HG03108 (cell line): ENCODE measurements at regions not wholly inside any gene's neighbourhood (a gene's known extent, or its start where the extent isn't known, plus 50 kb on each side); places are given as distances from the start of the nearest gene placed in this dataset.
"Not testable (repeated sequence)": the region's sequence is repeated elsewhere in the genome, so short reads cannot be mapped to it uniquely, and the experiment has no call there.

ENCODE experiments used
- ATAC-seq: cut with Tn5 transposase; IDR thresholded peaks from one replicate; pipeline ENCODE4 v1.9.1; 2021; ENCODE audit warnings: moderate library complexity; ENCODE audit not compliant: unreplicated experiment

DNA sequence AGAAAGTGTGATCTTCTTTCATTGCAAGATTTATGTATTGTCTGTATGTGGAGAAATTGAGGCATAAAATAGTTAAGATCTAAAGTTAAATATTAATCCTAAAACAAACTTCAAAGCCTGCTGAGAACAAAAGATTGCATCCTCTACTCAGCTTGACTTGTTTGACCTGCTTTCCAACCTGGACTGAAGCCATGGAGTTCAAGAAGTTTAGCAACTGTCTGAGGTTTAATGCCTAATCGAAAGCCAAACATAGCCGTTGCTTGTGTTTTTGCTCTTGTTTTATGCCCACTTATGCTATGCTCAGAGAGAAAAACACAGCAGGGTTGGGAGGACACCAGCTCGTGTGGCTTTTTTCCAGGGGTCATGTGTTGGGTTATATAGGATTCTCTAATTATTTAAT lies 135.6 kb downstream of the NUFIP1 start:
- ATAC-seq, result no peak

DNA sequence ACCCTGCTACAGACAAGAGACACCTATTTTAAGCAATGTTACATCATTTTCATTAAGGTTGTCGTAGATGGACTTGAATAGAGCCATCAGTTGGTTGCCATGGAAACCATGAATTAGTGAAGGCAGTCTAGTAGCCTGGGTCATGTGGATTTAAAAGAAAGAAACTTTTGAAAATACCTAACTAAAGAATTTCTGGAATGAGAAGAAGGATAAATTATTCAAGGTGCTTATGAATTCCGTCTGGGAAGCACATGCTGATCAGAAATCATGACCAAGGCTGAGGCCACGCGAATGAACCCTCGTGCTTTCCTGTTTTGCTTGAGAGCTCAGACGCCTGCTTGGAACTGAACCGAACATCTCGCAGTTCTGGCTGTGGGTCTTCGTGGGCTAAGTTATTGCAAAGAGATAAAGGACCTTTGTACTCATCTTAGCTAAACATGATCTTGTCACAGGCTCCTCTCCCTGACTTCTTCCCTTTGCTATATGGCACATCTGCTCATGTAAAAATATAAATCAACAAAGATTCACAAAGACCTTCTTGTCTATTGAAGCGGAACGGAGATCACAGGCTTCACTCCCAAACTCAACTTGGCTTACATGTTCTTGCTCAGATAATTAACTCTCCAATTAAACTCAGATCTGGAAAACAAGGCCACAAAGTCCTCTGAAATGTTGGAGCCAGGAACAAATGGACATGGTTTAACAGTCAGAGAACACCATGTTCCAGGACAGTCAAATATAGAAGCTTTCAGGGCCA lies 140.2 kb downstream of the NUFIP1 start:
- no peak for ATAC-seq

DNA sequence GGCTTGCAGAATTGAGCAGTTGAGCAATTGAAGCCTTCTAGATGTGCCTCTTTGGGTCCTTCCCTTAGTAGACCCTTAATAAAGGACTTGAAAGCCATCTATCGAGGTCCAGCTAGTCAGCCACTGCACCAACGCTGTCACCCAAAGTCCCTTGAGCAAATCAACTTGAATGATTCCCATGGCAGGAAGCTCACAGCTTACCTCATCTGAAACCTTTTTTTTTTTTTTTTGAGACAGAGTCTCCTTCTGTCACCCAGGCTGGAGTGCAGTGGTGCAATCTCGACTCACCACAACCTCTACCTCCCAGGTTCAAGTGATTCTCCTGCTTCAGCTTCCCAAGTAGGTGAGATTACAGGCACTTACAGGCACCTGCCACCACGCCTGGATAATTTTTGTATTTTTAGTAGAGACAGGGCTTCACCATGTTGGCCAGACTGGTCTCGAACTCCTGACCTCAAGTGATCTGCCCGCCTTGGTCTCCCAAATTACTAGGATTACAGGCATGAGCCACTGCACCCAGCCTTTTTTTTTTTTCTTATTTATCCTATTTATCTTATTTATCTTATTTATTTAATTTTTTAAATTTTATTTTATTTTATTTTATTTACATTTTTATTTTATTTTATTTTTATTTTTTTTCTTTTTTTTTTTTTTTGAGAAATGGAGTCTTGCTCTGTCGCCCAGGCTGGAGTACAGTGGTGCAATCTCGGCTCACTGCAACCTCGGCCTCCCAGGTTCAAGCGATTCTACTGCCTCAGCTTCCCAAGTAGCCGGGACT lies 143.8 kb downstream of the NUFIP1 start:
- ATAC-seq, result not testable (repeated sequence)

DNA sequence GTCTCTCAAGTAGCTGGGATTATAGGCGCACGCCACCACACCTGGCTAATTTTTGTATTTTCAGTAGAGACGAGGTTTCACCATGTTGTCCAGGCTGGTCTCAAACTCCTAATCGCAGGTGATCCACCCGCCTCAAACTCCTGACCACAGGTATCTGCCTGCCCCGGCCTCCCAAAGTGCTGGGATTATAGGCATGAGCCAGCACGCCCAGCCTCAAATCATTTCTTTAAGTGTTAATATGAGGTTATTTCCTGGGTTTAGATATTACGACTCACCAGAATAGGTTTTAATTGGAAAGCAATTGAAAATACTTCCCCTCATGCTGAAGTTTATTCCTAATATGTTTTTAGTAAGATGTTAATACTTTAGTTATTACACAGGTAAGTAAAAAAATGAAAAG lies 144.5 kb downstream of the NUFIP1 start:
- ATAC-seq, result no peak

DNA sequence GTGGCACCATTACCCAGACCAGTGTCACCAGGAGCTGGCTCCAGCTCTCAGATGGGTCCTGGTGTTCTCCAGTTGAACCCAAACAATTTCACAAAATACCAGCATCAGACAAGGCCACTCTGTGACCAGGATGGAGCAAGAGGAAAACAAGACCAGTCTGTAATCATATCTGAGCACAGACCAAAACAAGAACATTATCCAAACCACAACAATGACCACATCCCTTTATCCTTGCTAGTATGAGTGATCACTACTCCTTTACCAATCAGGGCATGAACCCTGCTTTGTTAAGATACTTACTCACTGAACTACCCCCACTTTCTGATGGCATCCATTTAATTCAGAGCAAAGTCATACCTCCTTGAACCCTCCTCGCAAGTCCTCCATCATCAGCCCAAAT lies 145.9 kb downstream of the NUFIP1 start:
- no peak for ATAC-seq

DNA sequence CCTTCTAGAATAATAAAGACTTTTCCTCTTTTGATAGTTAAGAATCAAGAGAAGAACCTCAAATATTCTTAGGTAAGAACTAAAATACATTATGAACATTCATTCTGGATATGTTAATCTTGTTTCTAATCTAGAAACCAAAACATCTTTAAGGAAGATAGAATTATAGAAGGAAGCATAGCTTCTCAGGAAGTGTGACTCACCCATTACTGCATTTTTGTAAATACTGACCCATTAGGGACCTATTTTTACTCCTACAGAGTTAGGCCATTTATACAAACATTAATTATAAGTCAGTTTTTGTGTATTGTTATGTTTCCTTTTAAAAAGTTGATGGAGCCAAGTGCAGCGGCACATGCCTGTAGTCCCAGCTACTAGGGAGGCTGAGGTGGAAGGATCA lies 147.1 kb downstream of the NUFIP1 start:
- ATAC-seq, result no peak

DNA sequence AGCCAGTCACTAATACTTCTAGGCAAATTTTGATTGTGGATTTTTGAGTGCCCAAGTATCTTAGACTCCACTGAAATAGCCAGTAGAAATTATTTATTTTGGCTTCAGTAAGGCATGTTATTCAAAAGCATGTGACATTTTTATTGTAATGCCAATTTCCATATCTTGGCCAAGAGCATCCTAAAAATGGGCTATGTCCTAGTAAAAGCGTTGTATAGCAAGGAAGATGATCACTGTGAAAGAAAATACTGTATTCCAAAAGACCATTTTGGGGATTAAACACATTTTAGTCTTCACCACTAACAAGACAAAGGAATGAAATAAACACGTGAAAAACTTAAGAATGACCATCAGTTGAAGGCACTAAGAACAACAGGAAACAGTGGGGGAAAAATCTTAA lies 149.1 kb downstream of the NUFIP1 start:
- no peak for ATAC-seq

DNA sequence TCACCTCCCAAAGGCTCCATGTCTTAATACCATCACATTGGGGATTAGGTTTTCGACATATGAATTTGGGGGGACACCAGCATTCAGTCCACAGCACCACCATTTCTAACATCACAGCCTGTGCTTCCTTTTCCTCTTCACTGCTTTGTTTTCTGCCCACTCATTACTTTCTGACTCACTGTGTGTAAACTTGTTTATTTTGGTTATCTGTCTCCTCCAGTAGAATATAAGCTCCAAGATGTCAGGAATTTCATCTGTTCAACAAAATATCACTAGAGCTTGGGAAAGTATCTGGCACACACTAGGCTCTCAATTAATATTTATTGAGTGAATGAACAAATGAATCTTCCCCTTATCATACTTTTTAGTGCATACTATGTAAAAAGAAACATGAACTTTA lies 152.0 kb downstream of the NUFIP1 start:
- no peak for ATAC-seq

DNA sequence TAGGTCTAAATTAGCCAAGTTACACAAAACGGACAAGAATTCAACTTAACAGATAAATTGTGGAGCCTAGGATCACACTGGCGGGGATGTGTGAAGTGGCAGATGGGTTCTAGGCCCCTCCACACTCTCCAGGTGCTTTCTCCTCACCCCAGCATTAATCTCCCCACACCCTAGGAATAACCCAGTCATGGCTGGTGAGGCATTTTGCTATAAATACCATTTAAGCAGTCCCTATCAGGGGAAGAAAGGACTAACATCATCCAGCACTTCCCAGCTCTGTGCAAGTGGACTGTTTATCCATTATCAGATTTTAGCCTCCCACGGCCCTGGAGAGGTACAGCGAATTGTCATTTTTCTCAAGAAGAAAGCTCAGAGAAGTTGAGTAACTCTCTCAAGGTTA lies 154.9 kb downstream of the NUFIP1 start:
- no peak for ATAC-seq

DNA sequence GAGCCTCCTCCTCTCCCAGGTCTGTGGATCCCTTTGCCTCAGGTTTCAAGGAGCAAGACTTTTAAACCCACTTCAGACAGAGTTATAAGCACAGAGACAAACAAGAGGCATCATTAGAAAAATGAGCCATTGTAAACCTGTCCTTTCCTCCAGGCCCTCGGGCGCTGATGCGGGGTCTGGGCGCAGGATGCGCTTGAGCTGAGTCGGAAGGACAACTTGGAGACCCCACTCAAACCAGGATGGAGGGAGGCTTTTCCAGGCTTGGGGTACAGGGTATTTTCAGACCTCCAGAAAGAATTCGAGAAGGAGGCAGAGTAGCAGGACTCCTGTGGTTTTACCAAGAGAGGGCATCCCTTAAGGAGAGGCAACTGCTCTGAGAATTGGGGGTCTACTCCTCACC lies 155.6 kb downstream of the NUFIP1 start:
- ATAC-seq, result no peak

DNA sequence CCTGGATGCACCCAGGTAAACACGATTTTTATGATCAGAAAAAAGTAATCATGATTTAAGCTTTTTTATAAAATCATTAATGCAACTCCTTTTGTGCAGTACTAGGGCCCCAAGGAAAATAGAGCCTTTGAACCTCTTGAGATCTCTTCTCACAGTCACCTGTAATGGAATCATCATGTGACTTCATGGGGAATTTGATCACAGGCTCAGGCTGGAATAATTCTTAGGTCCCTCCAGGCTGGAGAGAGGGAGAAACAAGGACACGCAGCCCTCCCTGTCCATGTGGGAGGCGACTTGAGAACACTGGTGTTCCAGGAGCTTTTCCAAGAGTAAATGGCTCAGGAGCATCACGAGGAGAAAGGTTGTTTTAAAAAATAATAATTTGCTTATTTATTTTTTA lies 156.1 kb downstream of the NUFIP1 start:
- ATAC-seq, result no peak

DNA sequence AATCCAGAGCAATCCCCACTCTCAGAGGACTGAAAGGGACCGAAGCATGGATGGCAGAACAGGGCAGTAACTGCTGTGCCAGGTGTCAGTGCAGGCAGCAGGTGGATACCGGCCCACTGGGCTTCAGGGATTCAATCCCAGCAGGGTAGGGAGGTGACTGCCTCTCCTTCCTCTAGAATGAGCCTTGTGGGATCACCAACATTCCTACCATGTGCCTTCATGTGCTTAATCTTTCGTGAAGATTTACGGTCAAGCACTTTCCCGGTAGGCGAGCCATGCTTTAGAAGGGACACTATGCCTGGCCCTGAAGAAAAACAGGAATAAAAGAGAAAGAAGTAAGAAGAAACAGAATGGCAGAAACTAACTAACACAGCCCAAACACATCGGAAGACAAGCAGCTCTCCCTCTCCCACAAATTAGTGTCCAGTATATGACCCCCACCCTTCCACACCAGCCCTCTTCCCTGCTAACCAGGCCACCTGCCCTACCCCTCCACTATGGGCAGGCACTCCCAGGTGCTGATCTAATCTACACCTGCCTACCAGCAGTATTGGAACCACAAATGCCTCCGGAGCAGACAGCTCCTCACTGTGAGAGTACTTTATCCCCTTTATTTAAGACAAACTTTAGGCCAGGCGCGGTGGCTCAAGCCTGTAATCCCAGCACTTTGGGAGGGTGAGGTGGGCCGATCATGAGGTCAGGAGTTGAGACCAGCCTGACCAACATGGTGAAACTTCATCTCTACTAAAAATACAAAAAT lies 162.5 kb downstream of the NUFIP1 start:
- no peak for ATAC-seq

DNA sequence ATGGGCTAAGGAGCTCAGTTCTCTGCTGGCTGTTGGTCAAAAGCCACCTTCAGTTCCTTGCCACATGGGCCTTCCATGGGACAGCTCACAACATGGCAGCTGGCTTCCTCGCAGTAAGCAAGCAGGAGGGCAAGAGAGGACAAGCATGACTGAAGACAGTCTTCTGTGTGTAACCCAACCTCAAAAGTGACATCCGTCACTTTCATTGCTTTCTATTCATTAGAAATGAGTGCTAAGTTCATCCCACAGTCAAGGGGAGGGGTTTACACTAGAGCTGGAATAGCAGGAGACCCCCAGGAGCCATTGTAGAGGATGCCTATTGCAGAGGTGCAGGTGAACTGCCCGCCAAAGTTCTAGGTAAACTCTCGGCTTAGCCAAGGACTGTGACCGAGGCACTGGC lies 163.3 kb downstream of the NUFIP1 start:
- no peak for ATAC-seq

DNA sequence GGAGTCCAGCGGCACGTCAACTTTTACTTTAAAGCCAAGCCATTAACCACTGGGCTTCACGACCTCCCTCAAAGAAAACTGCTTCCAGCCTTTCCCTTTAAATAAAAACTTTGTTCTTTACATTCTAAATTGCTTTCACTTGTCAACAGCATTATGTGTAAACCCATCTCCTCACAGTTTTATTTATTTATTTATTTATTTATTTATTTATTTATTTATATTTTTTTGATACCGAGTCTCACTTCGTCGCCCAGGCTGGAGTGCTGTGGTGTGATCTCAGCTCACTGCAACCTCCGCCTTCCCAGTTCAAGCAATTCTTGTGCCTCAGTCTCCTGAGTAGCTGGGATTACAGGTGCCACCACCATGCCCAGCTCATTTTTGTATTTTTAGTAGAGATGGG lies 165.7 kb downstream of the NUFIP1 start:
- ATAC-seq, result not testable (repeated sequence)

DNA sequence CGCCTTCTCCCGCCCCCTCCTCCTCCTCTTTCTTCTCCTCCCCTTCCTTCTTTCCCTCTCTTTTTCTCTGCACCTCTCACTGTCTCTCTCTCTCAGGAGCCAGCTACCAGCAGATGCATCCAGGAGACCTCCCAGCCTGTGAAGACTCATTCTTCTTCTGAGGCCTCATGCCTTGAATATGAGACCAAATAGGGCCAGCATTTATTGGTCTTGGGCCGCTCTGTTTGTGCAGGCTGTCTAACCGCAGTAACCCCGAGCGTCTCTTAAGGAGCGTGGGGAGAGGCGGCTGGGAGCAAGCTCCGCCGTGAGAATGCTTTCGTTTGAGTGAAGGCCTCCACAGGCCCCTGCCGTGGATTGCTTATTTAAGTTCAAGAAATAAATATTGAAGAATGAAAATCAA lies 167.0 kb downstream of the NUFIP1 start:
- ATAC-seq, result no peak

DNA sequence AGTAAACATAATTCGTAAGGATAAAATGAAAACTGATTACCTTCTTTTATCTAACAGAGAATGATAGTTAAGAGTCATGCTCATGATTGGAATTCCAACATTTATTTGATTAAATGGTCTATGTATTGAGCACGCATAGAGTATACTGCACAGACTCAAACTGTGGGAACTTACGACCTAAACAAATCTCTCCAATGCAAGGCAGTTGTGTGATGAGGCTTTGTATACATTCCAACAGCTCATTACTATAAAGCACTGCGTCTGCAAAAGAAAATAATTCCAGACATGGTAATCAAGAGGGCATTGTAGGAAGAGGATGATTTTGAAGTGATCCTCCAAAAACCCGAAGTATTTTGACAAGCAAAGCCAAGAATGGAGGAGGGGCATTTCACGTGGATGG lies 169.5 kb downstream of the NUFIP1 start:
- no peak for ATAC-seq

DNA sequence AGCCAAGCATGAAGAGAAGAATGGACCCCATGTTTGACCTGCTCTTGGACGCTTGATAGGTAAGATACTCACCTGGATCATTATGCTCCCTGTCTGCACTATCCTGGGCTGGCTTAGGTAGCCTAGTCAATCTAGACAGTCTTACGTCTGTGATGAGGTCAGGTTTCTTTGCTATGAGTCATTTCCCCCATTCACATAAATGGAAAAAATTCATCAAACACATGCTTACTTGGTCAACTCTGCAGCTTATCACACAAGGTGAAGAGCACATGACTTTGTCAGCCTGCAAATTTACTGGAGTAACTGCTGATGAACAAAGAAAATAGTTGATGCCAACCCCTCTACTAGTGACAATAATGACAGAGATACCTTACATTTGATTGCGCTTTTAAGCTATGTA lies 170.0 kb downstream of the NUFIP1 start:
- no peak for ATAC-seq

DNA sequence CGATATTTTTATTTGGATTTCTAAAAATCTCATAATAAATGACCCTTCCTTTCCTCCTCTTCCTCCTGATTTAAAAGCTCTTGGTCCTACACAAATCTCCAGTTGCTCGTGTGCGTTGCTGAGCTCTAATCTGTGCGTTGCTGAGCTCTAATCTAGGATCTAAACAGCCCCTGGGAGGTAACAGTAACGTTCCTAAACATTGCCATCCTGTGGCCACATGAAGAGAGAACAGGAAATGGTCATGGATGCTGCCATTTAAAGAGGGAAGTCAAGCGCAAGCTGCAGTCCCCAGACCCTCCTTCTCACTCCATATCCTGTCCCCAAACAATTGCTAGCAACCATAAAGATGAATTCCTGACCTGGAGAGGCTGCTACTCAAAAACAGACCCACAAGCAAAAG lies 170.8 kb downstream of the NUFIP1 start:
- no peak for ATAC-seq

DNA sequence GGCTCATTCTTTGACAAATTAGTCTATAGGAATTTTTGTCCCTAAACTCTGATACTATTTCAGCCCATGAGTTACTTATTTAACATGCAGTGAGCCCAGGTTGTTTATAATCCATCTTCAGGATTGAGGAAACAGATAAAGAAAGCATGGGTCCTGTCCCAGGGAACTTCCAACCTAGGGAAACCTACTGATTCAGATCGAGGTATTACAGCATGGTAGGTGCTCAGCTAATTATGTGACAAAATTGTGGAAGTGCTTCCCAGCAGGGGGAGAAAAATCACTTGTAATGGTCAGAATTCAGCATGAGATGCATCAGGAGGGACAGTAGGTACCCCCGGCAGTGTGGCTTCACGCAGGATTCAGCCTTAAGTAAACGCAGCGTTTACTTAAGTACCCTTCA lies 171.3 kb downstream of the NUFIP1 start:
- no peak for ATAC-seq

DNA sequence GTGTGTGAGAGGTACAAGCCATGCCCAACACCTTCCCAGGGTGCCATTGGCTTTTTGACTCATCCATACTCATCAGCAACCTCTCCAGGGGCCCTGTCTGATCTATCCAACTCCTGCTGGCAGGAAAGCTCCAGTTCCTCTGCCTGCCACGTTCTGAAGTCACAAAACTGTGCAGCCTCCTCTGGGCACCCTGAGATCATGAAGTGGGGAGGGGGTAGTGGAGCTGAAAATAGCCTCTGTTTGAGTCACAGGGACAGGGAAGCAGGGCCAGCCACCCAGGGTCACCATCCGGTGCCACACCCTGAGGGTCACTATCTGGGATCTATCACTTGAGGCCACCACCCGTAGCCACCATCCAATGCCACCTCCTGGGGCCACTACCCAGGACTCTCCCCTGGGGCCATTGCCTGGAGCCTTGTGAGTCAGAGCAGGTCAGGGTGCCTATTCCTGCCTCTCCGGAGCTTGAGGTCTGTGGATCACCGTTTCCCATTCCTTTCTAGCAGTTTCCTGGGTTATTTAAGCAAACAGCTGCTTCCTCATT lies 172.1 kb downstream of the NUFIP1 start:
- no peak for ATAC-seq

DNA sequence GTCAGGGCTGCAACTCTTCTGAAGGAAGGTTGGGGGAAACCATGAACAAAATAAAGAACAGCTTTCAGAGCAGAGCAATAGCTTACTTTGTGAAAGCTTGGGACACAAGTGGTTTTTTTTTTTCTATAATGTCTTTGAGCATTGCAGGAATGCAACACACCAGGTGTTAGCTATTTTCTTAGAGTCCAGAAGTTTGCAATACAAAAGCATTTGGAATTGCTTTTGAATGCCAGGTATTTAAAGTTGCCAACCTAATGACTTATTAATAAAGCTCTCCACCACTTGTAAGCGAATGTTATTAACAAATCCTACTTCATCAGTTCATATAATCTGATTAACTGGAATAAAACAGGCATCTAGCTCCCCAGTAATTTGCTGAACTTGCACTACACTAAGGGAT lies 172.6 kb downstream of the NUFIP1 start:
- no peak for ATAC-seq

DNA sequence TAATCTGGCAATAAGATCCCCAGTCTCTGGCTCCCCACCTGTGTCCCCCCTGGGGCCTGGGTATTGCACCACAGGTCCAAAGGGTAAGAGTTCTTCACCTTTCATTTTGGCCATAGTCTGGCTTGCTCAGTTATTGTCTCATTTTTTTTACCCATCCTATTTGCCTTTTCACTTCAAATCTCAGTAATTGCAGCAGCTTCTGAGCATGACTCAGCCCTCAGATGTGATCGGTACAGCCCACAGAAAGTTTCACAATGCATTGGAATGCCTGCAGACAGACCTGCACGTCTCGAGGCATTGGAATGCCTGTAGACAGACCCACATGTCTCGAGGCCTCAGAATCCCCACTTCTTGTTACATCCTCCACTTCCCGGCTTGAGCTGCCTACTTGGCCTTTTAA lies 173.6 kb downstream of the NUFIP1 start:
- ATAC-seq, result peak; percentile 68
